NCI-H524 (cell line): ENCODE measurements at regions not wholly inside any gene's neighbourhood (a gene's known extent, or its start where the extent isn't known, plus 50 kb on each side); places are given as distances from the start of the nearest gene placed in this dataset.
"Not testable (repeated sequence)": the region's sequence is repeated elsewhere in the genome, so short reads cannot be mapped to it uniquely, and the experiment has no call there.

Source experiments
- DNase-seq, 2 experiments: peaks; one replicate each; lab custom pipeline; 2025; lab: John Stamatoyannopoulos, UW

GRCh38 chr2:203585516-203585915 lies 50.4 kb upstream of the RAPH1 start:
- peak; percentile 47 to 77 for DNase-seq

GRCh38 chr2:203586206-203586605 lies 51.1 kb upstream of the RAPH1 start:
- no peak for DNase-seq

GRCh38 chr2:203586696-203587095 lies 51.6 kb upstream of the RAPH1 start:
- DNase-seq, result no peak

- DNase-seq, result no peak
Measured at GRCh38 chr2:203590496-203590895, 55.4 kb upstream of the RAPH1 start.

- DNase-seq, result no peak
Measured at GRCh38 chr2:203591642-203592041, 56.5 kb upstream of the RAPH1 start.

- no peak for DNase-seq
Measured at GRCh38 chr2:203592470-203592869, 57.4 kb upstream of the RAPH1 start.

GRCh38 chr2:203594541-203594940 lies 59.4 kb upstream of the RAPH1 start:
- no peak for DNase-seq

- no peak for DNase-seq
Measured at GRCh38 chr2:203596183-203596582, 61.1 kb upstream of the RAPH1 start.

GRCh38 chr2:203599509-203599908 lies 64.4 kb upstream of the RAPH1 start:
- no peak for DNase-seq

GRCh38 chr2:203600286-203600685 lies 65.2 kb upstream of the RAPH1 start:
- DNase-seq, result no peak

GRCh38 chr2:203603456-203604389 lies 68.6 kb upstream of the RAPH1 start:
- DNase-seq, result no peak

- no peak for DNase-seq
Measured at GRCh38 chr2:203605302-203605701, 70.2 kb upstream of the RAPH1 start.

GRCh38 chr2:203606051-203606450 lies 71.0 kb upstream of the RAPH1 start:
- DNase-seq, result no peak

GRCh38 chr2:203610558-203610957 lies 75.5 kb upstream of the RAPH1 start:
- no peak for DNase-seq

- DNase-seq, result no peak
Measured at GRCh38 chr2:203612246-203612645, 77.1 kb upstream of the RAPH1 start.

- DNase-seq, result no peak
Measured at GRCh38 chr2:203619267-203619878, 84.3 kb upstream of the RAPH1 start.

GRCh38 chr2:203621981-203622515 lies 84.4 kb upstream of the CD28 start:
- no peak for DNase-seq

GRCh38 chr2:203623096-203623495 lies 83.3 kb upstream of the CD28 start:
- peak; percentile 5 to 54 for DNase-seq

GRCh38 chr2:203623661-203624060 lies 82.8 kb upstream of the CD28 start:
- peak in 1 of 2 experiments; percentile 15 for DNase-seq

GRCh38 chr2:203625701-203626100 lies 80.7 kb upstream of the CD28 start:
- no peak for DNase-seq

GRCh38 chr2:203626247-203626646 lies 80.2 kb upstream of the CD28 start:
- not testable (repeated sequence) for DNase-seq

GRCh38 chr2:203626952-203627681 lies 79.3 kb upstream of the CD28 start:
- DNase-seq, result no peak
